ENCODE measurements at regions not wholly inside any gene's neighbourhood (a gene's known extent, or its start where the extent isn't known, plus 50 kb on each side); places are given as distances from the start of the nearest gene placed in this dataset.

DNA sequence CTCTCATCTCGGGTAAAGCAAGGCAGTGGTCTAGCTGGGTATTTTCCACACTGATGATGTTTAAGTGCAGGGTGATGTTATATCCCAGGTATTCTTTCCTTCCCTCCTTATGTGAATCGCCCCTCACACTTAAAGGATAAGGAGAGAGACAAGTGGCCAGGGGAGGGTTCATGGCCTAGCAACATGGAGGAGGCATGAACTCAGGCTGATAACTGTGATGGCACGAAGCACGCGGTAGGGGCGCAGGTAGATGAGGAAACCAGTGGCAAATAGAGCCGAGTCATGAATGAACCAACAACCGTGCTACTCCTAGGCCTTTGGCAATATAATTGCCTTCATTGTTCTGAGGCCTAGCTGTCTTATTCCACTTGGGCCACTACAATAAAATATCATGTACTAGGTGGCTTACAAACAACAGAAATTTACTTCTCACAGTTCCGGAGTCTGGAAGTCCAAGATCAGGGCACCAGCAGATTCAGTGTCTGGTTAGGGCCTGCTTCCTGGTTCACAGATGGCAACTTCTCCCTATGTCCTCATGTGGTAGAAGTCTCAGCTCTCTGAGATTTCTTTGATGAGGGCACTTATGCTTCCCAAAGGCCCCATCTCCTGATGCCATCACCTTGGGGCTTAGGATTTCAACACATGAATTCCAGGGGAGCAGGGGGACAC, 56.0 kb upstream of the PIK3CG start:
- no peak for DNase-seq (ENCODE audit: low read depth in 2 of 2)

DNA sequence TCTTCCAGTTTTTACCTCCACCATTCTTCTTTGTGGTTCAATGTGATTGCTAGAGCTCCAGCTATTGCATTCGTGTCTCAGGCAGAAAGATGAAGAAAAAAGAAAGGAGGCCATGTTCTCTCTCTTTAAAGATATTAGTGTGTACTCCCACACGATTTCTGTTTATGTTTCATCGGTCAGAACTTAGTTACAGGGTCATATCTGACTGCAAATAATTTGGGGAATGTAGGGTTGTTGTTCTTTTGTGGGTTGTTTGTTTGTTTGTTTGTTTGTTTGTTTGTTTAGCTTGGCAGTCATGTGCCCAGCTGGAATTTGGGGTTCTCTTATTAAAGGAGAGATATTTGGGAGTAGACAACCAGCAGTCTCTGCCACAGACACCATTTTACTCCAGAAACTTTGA, 53.6 kb upstream of the PIK3CG start:
- DNase-seq (ENCODE audit: low read depth in 2 of 2): no peak

DNA sequence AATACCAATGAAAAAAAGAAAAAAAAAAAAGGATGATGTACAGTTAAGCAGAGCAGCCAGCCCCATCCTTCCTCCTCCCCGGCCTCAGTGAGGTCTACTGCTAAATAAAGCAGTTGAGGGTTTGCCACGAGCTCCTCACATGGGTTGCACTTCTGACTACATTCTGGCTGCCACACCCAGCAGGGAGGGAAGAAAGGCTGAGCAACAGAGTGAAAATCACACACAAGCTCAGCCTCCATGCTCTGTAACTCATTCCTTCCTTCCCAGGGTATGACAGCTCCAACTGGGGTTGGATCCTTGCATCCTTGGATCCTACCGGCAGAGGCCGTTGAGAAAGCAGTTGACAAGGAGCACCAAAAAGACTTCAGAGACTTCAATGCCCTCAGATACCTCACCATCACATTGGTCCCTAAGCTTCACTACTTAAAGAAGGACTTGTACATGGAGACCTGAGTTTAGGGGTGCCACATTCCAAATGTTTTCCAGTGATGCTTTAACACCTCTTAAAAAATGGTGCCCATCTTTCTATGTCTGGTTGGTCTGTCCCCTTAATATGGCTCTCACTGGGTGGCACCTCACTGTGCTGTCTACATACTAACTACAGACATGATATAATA, 52.9 kb upstream of the PIK3CG start:
- no peak for DNase-seq (ENCODE audit: low read depth in 2 of 2)

DNA sequence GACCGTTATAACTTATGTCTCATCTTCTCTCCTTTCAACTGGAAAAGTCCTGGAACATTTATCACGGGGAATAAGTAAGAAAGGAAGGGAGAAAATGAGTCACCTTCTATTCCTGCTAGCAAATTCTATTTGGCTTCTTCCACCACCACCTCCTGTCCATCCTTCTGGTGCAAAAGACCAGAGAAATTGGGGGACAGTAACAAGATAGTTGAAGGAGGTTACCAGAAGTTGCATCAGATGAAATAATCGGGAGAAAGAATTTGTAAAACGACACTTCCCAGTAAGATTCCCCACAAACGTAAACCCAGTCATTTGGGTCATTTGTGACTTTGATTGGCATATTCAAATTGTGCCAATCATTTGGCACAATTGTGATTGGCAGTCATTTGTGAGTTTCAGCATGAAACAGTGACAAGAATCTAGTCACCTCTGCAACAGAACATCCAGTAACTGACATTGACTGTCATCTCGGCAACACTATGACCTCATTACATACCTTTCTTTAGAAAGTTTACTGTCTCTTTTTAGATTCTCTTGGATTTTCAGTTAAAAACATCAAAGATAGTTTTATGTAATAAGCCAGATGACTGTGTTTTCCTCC, 51.3 kb upstream of the PIK3CG start:
- no peak for DNase-seq (ENCODE audit: low read depth in 2 of 2)

DNA sequence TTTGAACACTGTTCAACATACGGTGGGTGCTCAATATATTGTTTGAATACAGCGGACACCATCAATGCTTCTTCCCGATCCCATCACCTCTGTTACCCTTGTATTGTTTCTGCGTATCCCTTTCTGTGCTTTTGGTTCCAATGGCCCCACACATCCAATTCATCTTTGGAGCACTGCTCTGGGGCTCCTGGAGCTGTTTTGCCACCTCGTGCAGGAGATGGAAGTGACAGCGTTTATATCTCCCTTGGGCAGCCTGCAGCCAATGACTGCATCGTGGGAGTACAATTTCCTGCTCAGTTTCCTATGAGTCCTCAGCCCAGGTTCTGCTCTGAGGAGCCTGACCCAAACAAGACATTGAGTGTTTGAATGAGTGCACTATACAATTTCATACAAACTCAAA, 50.2 kb upstream of the PIK3CG start:
- no peak for DNase-seq (ENCODE audit: low read depth in 2 of 2)
